LNCaP clone FGC (cell line): ENCODE measurements at regions not wholly inside any gene's neighbourhood (a gene's known extent, or its start where the extent isn't known, plus 50 kb on each side); places are given as distances from the start of the nearest gene placed in this dataset.

Experiments used
- DNase-seq: peaks from one replicate; pipeline ENCODE4 v3.0.0-alpha.2; 2011; ENCODE audit warnings: low read depth
- H3K4me3 ChIP-seq: 2 replicates; pipeline ENCODE4 v1.5.1; 2011; ENCODE audit warnings: mild to moderate bottlenecking, low read depth, low read length, control low read depth
- TF ChIP-seq, protein P1 (sequence below): IDR thresholded peaks from 2 replicates; pipeline ENCODE4 v1.5.1; 2012; ENCODE audit warnings: mild to moderate bottlenecking; ENCODE audit not compliant: control insufficient read depth, insufficient read depth; ENCODE audit errors: extremely low read depth

- DNase-seq: no peak
- TF ChIP-seq, protein P1, sequence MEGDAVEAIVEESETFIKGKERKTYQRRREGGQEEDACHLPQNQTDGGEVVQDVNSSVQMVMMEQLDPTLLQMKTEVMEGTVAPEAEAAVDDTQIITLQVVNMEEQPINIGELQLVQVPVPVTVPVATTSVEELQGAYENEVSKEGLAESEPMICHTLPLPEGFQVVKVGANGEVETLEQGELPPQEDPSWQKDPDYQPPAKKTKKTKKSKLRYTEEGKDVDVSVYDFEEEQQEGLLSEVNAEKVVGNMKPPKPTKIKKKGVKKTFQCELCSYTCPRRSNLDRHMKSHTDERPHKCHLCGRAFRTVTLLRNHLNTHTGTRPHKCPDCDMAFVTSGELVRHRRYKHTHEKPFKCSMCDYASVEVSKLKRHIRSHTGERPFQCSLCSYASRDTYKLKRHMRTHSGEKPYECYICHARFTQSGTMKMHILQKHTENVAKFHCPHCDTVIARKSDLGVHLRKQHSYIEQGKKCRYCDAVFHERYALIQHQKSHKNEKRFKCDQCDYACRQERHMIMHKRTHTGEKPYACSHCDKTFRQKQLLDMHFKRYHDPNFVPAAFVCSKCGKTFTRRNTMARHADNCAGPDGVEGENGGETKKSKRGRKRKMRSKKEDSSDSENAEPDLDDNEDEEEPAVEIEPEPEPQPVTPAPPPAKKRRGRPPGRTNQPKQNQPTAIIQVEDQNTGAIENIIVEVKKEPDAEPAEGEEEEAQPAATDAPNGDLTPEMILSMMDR: no peak
- H3K4me3 ChIP-seq: no peak overlapping the region
Measured at GRCh38 chr15:91698241-91698640, 155.3 kb upstream of the SLCO3A1 start.

GRCh38 chr15:91699741-91700140 lies 153.8 kb upstream of the SLCO3A1 start:
- no peak for DNase-seq
- TF ChIP-seq, protein P1: no peak
- H3K4me3 ChIP-seq: no peak overlapping the region

DNA sequence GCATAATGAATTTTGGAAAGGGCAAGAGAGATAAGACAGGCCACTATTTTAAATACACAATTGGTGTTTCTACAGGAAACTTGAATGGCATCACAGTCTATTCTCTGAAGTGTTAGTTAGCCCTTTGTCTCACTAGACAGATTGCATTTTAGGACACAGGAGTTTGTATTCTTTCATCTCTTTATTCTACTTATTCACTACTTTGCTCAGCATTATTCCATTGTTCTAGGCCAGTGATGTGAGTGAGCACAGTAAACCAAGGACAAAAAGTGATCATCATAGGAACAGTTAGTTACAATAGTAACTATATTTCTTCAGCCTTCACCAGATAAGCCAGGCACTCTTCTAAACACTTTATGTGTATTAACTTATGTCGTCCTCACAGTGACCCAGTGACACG lies 150.2 kb upstream of the SLCO3A1 start:
- TF ChIP-seq, protein P1: no peak
- no peak overlapping the region for H3K4me3 ChIP-seq
- DNase-seq: no peak

- no peak for DNase-seq
- TF ChIP-seq, protein P1: no peak
- H3K4me3 ChIP-seq: no peak overlapping the region
Measured at GRCh38 chr15:91704343-91704742, 149.2 kb upstream of the SLCO3A1 start.

DNA sequence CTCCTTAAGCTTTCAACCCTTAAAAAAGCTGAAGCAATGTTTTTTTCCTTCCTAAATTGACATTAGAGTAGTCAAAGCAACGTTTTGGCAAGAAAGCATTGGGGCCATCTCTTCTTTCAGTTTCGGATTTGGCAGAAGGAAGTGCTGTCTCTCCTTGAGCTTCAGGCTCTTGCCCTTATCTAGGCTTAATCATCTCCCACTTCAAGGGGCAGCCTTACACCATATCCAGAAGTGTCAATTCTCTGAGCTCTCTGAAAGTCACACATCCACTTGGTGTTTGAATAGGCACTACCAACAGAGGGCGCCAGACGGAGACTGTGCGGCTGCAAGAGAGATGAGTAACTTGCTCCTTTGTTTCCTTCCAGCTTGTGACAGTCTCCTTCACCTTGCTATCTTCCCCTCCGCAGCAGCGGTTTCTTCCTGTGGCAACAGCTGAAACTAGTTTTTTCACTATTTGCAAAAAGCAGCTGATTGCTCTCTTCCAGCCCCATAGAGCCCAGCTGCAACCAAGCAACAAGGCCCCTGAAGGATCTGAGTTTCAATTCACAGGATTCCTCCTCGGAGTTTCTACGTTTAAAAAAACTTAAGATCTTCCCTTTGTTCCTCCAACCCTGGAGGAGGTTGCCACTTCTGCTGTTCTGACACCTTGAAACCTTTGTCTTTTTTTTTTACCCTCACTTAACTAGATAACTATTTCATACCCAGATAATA lies 147.0 kb upstream of the SLCO3A1 start:
- TF ChIP-seq, protein P1: peak; percentile 79
- H3K4me3 ChIP-seq: no peak overlapping the region
- DNase-seq: peak; percentile 4

DNA sequence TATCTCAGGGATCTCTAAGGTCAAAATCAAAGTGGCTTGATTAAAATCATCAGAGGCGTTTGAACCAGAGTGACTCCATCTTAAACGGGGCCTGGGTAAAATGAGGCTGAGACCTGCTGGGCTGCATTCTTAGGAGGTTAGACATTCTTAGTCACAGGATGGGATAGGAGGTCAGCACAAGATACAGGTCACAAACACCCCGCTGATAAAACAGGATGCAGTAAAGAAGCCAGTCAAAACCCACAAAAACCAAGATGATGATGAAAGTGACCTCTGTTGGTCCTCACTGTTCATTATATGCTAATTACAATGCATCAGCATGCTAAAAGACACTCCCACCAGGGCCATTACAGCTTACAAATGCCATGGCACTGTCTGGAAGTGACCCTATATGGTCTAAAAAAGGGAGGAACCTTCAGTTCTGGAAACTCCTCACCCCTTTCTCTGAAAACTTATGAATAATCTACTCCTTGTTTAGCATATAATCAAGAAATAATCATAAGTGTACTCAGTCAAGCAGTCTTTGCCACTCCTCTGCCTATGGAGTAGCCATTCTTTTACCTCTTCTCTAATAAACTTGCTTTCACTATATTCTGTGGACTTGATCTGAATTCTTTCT lies 143.3 kb upstream of the SLCO3A1 start:
- TF ChIP-seq, protein P1: no peak
- no peak for DNase-seq
- H3K4me3 ChIP-seq: no peak overlapping the region
